SK-N-SH (cell line): ENCODE measurements at regions not wholly inside any gene's neighbourhood (a gene's known extent, or its start where the extent isn't known, plus 50 kb on each side); places are given as distances from the start of the nearest gene placed in this dataset.
A peak's percentile ranks its signal among the peaks of the same experiment; 100 is the strongest.

Experiments used
- CTCF ChIA-PET: fragments of 300-600, 350-600 bp; formaldehyde crosslinking; extraction: SDS; loops from one replicate; lab custom pipeline; 2021; lab: Yijun Ruan, JAX
- POLR2A ChIA-PET: fragments of 350-600 bp; sonication (Branson Sonifier 250); formaldehyde crosslinking; extraction: SDS; loops from one replicate; lab custom pipeline; 2020; ENCODE audit warnings: antibody characterized with exemption, inconsistent platforms; lab: Yijun Ruan, JAX
- DNase-seq: peaks from one replicate; pipeline ENCODE4 v3.0.0; 2012
- H2AFZ ChIP-seq: fragments of 200-600 bp; sonication (generic); 2 replicates; pipeline ENCODE4 v1.8.1; 2016; ENCODE audit warnings: antibody characterized with exemption, mild to moderate bottlenecking, low read depth
- H3F3A ChIP-seq: fragments of 200-600 bp; sonication (generic); replicated peaks from 2 replicates; pipeline ENCODE3; 2016; ENCODE audit warnings: antibody characterized with exemption, mild to moderate bottlenecking; ENCODE audit not compliant: insufficient read depth
- H3K27ac ChIP-seq, 2 experiments: fragments of 200-500 bp in 1 of 2; fragments of 200-600 bp in 1 of 2; sonication (Bioruptor generic) in 1 of 2; sonication (generic), shearing (Covaris generic) in 1 of 2; 2 replicates each; pipeline versions ENCODE4 v1.5.1 to v1.6.1; 2014 to 2016; ENCODE audit warnings: low read depth in 2 of 2, inconsistent platforms in 1 of 2, low read length in 1 of 2, mild to moderate bottlenecking in 1 of 2, mixed read lengths in 1 of 2
- H3K27me3 ChIP-seq: fragments of 200-600 bp; sonication (generic), shearing (Covaris generic); 2 replicates; pipeline ENCODE4 v1.6.1; 2016; ENCODE audit warnings: mixed run types; ENCODE audit not compliant: insufficient read depth
- H3K36me3 ChIP-seq, 2 experiments: fragments of 200-500 bp in 1 of 2; fragments of 200-600 bp in 1 of 2; sonication (Bioruptor generic) in 1 of 2; sonication (generic) in 1 of 2; replicated peaks in 1 of 2; 2 replicates each; pipeline versions ENCODE3 to v1.5.1; 2014 to 2016; ENCODE audit warnings: low read length in 1 of 2, mild to moderate bottlenecking in 1 of 2; ENCODE audit not compliant: insufficient read depth in 2 of 2, control insufficient read depth in 1 of 2
- H3K4me1 ChIP-seq, 2 experiments: fragments of 200-500 bp in 1 of 2; fragments of 200-600 bp in 1 of 2; sonication (Bioruptor generic) in 1 of 2; sonication (generic), shearing (Covaris generic) in 1 of 2; 2 replicates each; pipeline versions ENCODE4 v1.5.1 to v1.6.1; 2014 to 2016; ENCODE audit warnings: low read depth in 1 of 2, low read length in 1 of 2, mixed run types in 1 of 2; ENCODE audit not compliant: insufficient read depth in 2 of 2, control insufficient read depth in 1 of 2
- H3K4me2 ChIP-seq: fragments of 200-600 bp; sonication (generic), shearing (Covaris generic); 2 replicates; pipeline ENCODE4 v1.6.1; 2017; ENCODE audit warnings: mixed run types
- H3K4me3 ChIP-seq, 2 experiments: fragments of 200-500 bp in 1 of 2; fragments of 200-600 bp in 1 of 2; sonication (Bioruptor generic) in 1 of 2; sonication (generic), shearing (Covaris generic) in 1 of 2; 2 replicates each; pipeline versions ENCODE4 v1.5.1 to v1.8.1; 2014 to 2016; ENCODE audit warnings: low read depth in 2 of 2, inconsistent platforms in 1 of 2, low read length in 1 of 2, mild to moderate bottlenecking in 1 of 2, mixed read lengths in 1 of 2, moderate library complexity in 1 of 2
- H3K79me2 ChIP-seq: fragments of 200-600 bp; sonication (generic); 2 replicates; pipeline ENCODE4 v1.8.1; 2017; ENCODE audit warnings: mild to moderate bottlenecking; ENCODE audit not compliant: insufficient read depth
- H3K9ac ChIP-seq: fragments of 200-600 bp; sonication (generic); 2 replicates; pipeline ENCODE4 v1.6.1; 2017; ENCODE audit warnings: mixed run types
- H3K9me2 ChIP-seq: fragments of 200-600 bp; sonication (generic); 2 replicates; pipeline ENCODE4 v1.6.1; 2017; ENCODE audit warnings: mixed run types
- H3K9me3 ChIP-seq: fragments of 200-600 bp; sonication (generic); 2 replicates; pipeline ENCODE4 v1.6.1; 2017; ENCODE audit warnings: mixed run types, mild to moderate bottlenecking, moderate library complexity
- H4K20me1 ChIP-seq: fragments of 200-600 bp; sonication (generic); 2 replicates; pipeline ENCODE4 v1.6.1; 2017; ENCODE audit warnings: mild to moderate bottlenecking, mixed run types; ENCODE audit not compliant: insufficient read depth
- CHD2 ChIP-seq: fragments of 150-350 bp; IDR thresholded peaks from 2 replicates; pipeline ENCODE4 v1.6.1; 2018; ENCODE audit warnings: low read length; ENCODE audit not compliant: partially characterized antibody
- EP300 ChIP-seq, 2 experiments: IDR thresholded peaks; 2 replicates each; pipeline versions ENCODE4 v1.4.0 to v1.6.1; 2012; ENCODE audit warnings: borderline replicate concordance in 1 of 2, low read depth in 1 of 2, low read length in 1 of 2
- EZH2phosphoT487 ChIP-seq: fragments of 200-600 bp; sonication (generic); IDR thresholded peaks from 2 replicates; pipeline ENCODE4 v1.6.1; 2017; ENCODE audit warnings: low read depth, mixed run types, mild to moderate bottlenecking, antibody characterized with exemption, moderate library complexity, borderline replicate concordance
- FOSL2 ChIP-seq: IDR thresholded peaks from 2 replicates; pipeline ENCODE4 v1.4.0; 2012; ENCODE audit warnings: low read depth, mild to moderate bottlenecking, moderate library complexity, borderline replicate concordance
- FOXJ3 ChIP-seq: sonication (generic); formaldehyde crosslinking; IDR thresholded peaks from 2 replicates; pipeline ENCODE4 v1.5.1; 2020; ENCODE audit warnings: mild to moderate bottlenecking, missing genetic modification reagents
- IRF3 ChIP-seq: fragments of 150-350 bp; IDR thresholded peaks from 2 replicates; pipeline ENCODE4 v1.6.1; 2016; ENCODE audit warnings: mild to moderate bottlenecking, low read depth, low read length
- MAX ChIP-seq: IDR thresholded peaks from 2 replicates; pipeline ENCODE4 v1.4.0; 2012; ENCODE audit warnings: low read depth
- MEF2A ChIP-seq: IDR thresholded peaks from 2 replicates; pipeline ENCODE4 v1.4.0; 2012; ENCODE audit warnings: low read depth, borderline replicate concordance
- MXI1 ChIP-seq: IDR thresholded peaks from 2 replicates; pipeline ENCODE4 v1.6.1; 2012; ENCODE audit warnings: mild to moderate bottlenecking, low read depth, low read length, improper control_type of control experiment
- NFIC ChIP-seq: IDR thresholded peaks from 2 replicates; pipeline ENCODE4 v1.4.0; 2012; ENCODE audit warnings: borderline replicate concordance
- RCOR1 ChIP-seq: fragments of 150-350 bp; IDR thresholded peaks from 2 replicates; pipeline ENCODE4 v1.6.1; 2017; ENCODE audit warnings: antibody characterized with exemption, low read length
- REST ChIP-seq: IDR thresholded peaks from 2 replicates; pipeline ENCODE4 v1.6.1; 2012; ENCODE audit warnings: mild to moderate bottlenecking, low read depth, low read length, moderate library complexity
- SMC3 ChIP-seq: IDR thresholded peaks from 2 replicates; pipeline ENCODE4 v1.6.1; 2012; ENCODE audit warnings: low read depth, low read length, improper control_type of control experiment
- USF2 ChIP-seq: fragments of 150-350 bp; IDR thresholded peaks from 2 replicates; pipeline ENCODE4 v1.6.1; 2017; ENCODE audit warnings: antibody characterized with exemption, low read length, low read depth, borderline replicate concordance
- WGBS: methylation state at CpG from one replicate; pipeline ENCODE4 v1.1.6; 2017; ENCODE audit warnings: low lambda C conversion rate; 5-methylcytosine and 5-hydroxymethylcytosine counted together

GRCh38 chr13:64457976-64458375 is 2772.2 kb downstream of the PCDH9 start:
- no peak for TF ChIP-seq FOXJ3
- no peak for TF ChIP-seq RCOR1
- no peak for TF ChIP-seq SMC3
- no peak for TF ChIP-seq EZH2phosphoT487
- TF ChIP-seq NFIC = 0 out of 2 replicates have a peak, but pooled peaks have one; percentile 12
- no peak for TF ChIP-seq FOSL2
- no peak for TF ChIP-seq EP300 (IDR thresholded peaks at IDR 0.05; ENCODE audit: borderline replicate concordance in 1 of 2, low read depth in 1 of 2, low read length in 1 of 2)
- TF ChIP-seq MEF2A = 0 out of 2 replicates have a peak, but pooled peaks have one; percentile 24
- Histone ChIP-seq H3K4me3 (no peak overlapping the region), H3F3A (no peaks in the 10 kb centered on the region), H3K27me3 (no peaks in the 10 kb centered on the region), H3K9ac (no peak overlapping the region), H3K27ac (peak overlapping the region in 1 of 2 experiments; percentile 15; a peak in 1 of 4 replicates), H3K9me2 (no peaks in the 10 kb centered on the region), H3K36me3 (no peaks in the 10 kb centered on the region), H3K4me1 (peaks cover 0 to 4% of the 10 kb centered on the region in 2 experiments; a peak in 2 of 4 replicates), H4K20me1 (no peaks in the 10 kb centered on the region), H3K79me2 (no peaks in the 10 kb centered on the region), H3K4me2 (no peak overlapping the region), H2AFZ (no peak overlapping the region), H3K9me3 (no peaks in the 10 kb centered on the region)
- ChIA-PET POLR2A (no interaction called here), CTCF (interaction anchor here (1.1 kb wide), 1 partner anchor 81 kb away, joined by 3 read pairs; no protein-coding TSS in a partner anchor)
- DNase-seq = no peak

GRCh38 chr13:64455124-64455523 is 2775.0 kb downstream of the PCDH9 start:
- POLR2A ChIA-PET = no interaction called here
- TF ChIP-seq CHD2 (no peak), SMC3 (no peak)
- TF ChIP-seq, all 33 proteins: peak for 0
- no peak overlapping the region for H3K27ac ChIP-seq
- H3F3A ChIP-seq = no peaks in the 10 kb centered on the region
- no peak overlapping the region for H2AFZ ChIP-seq
- no peaks in the 10 kb centered on the region for H4K20me1 ChIP-seq
- H3K4me2 ChIP-seq = no peak overlapping the region
- H3K9me3 ChIP-seq = no peaks in the 10 kb centered on the region
- CTCF ChIA-PET = no interaction called here
- H3K9me2 ChIP-seq = no peaks in the 10 kb centered on the region; the same call in 1 of the 2 replicates
- no peaks in the 10 kb centered on the region for H3K79me2 ChIP-seq
- peaks cover 0 to 4% of the 10 kb centered on the region in 2 experiments; a peak in 2 of 4 replicates for H3K4me1 ChIP-seq
- no peak for DNase-seq
- 84% methylated on average over 2 of the region's 2 CpGs for WGBS
- H3K9ac ChIP-seq = no peak overlapping the region
- H3K4me3 ChIP-seq = no peak overlapping the region
- no peaks in the 10 kb centered on the region for H3K27me3 ChIP-seq
- no peaks in the 10 kb centered on the region for H3K36me3 ChIP-seq

GRCh38 chr13:64453831-64454230 is 2776.3 kb downstream of the PCDH9 start:
- WGBS = 85% methylated on average over 4 of the region's 4 CpGs
- Histone ChIP-seq H3K9ac (no peak overlapping the region), H3K36me3 (no peaks in the 10 kb centered on the region), H3K27ac (no peak overlapping the region), H3K4me3 (no peak overlapping the region), H3K9me3 (no peaks in the 10 kb centered on the region), H3K27me3 (no peaks in the 10 kb centered on the region), H3K9me2 (no peaks in the 10 kb centered on the region; the same call in 1 of the 2 replicates), H4K20me1 (no peaks in the 10 kb centered on the region), H3K4me2 (no peak overlapping the region), H3F3A (no peaks in the 10 kb centered on the region), H2AFZ (peak overlapping the region; percentile 50), H3K79me2 (no peaks in the 10 kb centered on the region), H3K4me1 (peaks cover 0 to 4% of the 10 kb centered on the region in 2 experiments; a peak in 2 of 4 replicates)
- peak; percentile 14 for DNase-seq
- ChIA-PET POLR2A (no interaction called here), CTCF (no interaction called here)
- TF ChIP-seq REST (no peak), USF2 (no peak), MAX (no peak), MEF2A (no peak), MXI1 (no peak), IRF3 (no peak), RCOR1 (0 out of 2 replicates have a peak, but pooled peaks have one; percentile 10)
